ENCODE measurements at regions not wholly inside any gene's neighbourhood (a gene's known extent, or its start where the extent isn't known, plus 50 kb on each side); places are given as distances from the start of the nearest gene placed in this dataset.

GRCh38 chr1:222288053-222288452 lies 259.9 kb downstream of the HHIPL2 start:
- DNase-seq (ENCODE audit: low read depth), result no peak

DNA sequence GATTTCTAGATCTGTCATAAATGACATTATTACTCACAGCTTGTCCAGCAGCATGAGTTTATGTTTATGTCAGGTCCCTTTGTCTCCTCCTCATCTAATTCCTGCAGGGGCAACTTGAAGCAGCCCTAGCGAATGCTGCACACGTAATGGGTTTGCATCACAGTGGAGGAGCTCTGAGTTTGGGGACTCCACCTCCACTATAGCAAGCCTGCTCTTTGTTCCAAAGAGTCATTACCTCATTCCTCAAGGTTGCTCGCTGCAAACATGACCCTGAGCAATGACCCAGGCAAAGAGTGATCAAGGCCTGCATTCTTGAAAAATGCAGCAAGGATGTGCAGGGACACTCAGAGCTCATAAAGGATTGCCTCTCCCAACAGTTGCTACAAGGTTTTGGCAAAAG lies 261.9 kb downstream of the HHIPL2 start:
- DNase-seq (ENCODE audit: low read depth), result no peak

DNA sequence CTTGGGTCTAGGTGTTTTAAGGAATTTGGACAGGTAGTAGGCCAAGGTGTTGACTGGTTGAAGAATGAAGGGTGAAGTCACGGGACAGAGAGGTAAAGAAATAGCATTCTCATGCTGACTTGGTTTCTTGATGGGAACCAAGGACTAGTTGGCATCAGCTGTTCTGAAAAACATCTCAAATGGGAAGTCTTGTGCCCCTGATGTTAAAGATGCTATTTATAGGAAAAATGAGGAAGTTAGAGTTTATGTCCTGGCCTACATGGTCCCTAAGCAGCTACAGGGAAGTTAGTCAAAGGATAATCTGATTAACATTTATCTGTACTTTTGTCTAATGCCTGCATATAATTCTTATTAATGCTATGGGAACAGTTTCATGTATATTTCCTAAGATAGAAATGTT lies 262.4 kb downstream of the HHIPL2 start:
- no peak for DNase-seq (ENCODE audit: low read depth)

DNA sequence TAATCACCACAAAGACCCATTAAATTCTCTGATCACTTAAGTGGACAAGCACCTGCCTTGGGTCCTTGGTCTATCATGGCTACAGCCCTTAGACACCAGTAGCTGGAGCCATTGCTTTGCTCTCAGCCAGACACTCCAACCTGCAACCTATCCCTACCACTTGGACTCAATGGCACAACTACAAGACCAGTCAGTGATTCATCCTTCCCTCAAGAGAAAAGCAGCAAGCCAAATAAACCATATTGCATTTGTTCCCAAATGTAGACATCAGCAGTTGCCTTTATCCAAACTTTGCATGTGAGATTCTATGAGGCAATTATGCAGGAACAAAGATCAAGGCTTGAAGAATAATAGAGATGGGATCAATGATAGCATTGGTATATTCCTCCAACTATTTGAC lies 263.4 kb downstream of the HHIPL2 start:
- DNase-seq (ENCODE audit: low read depth), result no peak

- DNase-seq (ENCODE audit: low read depth), result no peak
These were observed 264.6 kb downstream of the HHIPL2 start for GRCh38 chr1:222283147-222283768.

GRCh38 chr1:222279591-222279990 lies 268.3 kb downstream of the HHIPL2 start:
- no peak for DNase-seq (ENCODE audit: low read depth)

GRCh38 chr1:222278501-222278900 lies 269.4 kb downstream of the HHIPL2 start:
- DNase-seq (ENCODE audit: low read depth), result no peak

DNA sequence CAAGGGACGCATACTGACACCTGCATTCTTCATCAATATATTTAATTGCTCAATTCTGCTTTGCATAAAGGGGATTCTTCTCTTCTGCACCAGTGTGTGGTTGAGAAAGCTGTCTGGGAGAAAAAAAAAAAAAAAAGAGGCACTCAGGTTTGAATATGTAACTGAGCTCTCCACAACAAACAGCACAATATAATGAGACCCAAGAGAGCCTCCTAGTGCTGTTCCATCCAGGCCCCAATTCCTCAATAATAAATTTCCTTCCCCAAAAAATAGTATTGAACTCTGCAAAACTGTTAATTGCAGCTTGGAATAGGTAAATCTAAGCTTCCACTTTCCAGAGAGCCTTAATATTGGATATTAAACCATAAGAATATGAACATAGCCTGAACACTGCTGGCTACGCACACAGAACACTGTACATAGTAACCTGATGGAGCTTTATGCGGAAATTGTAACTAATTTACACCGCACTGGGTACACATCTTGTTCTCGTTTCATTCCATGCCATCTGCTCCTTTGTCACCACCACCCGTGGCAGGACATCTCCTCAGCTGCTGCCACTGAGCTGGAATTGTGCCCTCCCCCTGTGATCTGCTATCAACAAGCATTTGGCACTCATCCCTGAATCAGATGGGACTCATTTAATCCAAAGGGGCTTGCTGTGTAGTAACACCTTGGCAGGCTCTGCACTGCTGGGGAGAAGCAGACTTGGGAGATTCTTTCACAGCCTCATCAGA lies 272.0 kb downstream of the HHIPL2 start:
- no peak for DNase-seq (ENCODE audit: low read depth)

- no peak for DNase-seq (ENCODE audit: low read depth)
These were observed 272.7 kb downstream of the HHIPL2 start for GRCh38 chr1:222275001-222275728.

- DNase-seq (ENCODE audit: low read depth), result no peak
These were observed 281.4 kb downstream of the HHIPL2 start for GRCh38 chr1:222266223-222267196.

DNA sequence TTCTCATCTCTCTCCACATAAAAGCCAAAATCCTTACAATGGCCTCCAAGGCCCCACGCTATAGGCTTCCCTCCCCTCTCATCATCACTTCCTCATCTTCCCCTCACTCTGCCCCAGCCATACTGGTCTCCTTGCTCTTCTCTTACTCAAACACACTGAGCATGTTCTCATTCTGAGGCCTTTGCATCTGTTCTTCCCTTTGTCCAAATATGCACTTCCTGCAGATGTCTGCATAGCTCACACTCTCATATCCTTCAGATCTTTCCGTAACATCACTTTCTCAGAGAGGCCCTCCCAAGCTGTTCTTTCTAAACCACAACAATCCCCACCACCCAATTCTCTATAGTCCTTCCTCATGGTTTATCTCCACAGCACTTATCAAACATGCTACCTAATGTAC lies 284.1 kb downstream of the HHIPL2 start:
- DNase-seq (ENCODE audit: low read depth), result no peak

GRCh38 chr1:222257027-222257426 lies 290.9 kb downstream of the HHIPL2 start:
- no peak for DNase-seq (ENCODE audit: low read depth)

DNA sequence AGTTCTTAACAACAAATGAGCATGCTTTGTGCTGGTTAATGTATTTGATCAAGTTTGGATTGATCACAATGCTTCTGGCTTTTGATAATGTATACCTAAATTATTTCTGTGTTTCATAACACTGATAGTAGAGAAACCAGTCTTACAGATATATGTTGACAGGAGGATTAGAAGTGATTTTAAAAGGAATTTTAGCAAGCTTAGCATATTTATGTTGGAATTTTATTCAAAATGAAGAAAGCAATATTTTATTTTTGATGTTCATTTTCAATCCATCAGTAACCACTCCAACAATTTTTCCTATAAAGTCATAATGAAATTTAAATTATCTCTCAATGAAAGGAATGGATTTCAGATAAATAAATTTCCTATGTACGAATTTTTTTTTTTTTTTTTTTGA lies 291.8 kb downstream of the HHIPL2 start:
- no peak for DNase-seq (ENCODE audit: low read depth)

- DNase-seq (ENCODE audit: low read depth), result no peak
These were observed 295.1 kb downstream of the HHIPL2 start for GRCh38 chr1:222252788-222253187.

DNA sequence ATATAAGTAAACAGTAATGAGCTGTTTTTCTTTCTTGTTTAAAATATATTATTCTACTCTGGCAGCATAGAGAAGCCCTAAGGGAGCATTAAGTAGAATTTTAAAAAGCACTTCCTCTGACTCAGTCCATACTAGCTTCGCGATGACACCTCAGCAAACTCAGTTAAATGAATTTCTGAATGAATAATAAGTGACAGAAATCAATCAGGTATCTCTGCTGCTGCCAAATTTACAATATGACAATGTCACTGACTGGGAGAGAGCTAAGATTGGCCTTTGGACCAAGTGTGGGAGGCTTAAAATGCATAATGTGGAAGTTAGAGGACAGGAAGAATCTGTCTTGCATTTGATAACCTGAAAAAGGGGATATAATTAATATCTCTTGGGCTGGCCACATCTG lies 296.1 kb downstream of the HHIPL2 start:
- DNase-seq (ENCODE audit: low read depth), result no peak

- DNase-seq (ENCODE audit: low read depth), result no peak
These were observed 297.5 kb downstream of the HHIPL2 start for GRCh38 chr1:222250376-222250775.

DNA sequence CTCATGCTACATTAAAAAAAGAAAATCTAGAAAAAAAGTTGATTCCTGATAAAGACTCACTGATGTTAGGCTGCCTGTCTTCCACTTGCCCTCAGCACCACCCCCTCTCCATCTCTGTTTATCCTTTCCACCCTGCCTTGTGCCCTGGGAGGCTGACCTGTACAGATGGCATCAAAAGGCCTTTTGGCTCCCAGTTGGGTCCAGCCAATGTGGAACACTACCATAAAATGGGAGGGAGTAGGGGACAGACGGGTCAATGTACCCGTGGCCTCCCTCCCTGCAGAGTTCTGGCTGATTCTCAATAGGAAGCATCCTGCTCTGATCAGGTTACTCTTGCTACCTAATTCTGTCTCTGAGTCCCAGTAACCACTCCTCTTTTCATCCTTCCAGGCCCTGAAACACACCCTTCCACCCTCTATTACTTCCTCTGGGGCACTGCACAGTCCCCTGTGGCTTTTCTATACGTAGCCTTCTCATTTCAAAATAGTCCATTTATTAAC lies 300.0 kb downstream of the HHIPL2 start:
- no peak for DNase-seq (ENCODE audit: low read depth)

- DNase-seq (ENCODE audit: low read depth), result no peak
These were observed 300.8 kb downstream of the HHIPL2 start for GRCh38 chr1:222247081-222247480.

- peak; percentile 1 for DNase-seq (ENCODE audit: low read depth)
These were observed 304.0 kb downstream of the HHIPL2 start for GRCh38 chr1:222243902-222244301.

DNA sequence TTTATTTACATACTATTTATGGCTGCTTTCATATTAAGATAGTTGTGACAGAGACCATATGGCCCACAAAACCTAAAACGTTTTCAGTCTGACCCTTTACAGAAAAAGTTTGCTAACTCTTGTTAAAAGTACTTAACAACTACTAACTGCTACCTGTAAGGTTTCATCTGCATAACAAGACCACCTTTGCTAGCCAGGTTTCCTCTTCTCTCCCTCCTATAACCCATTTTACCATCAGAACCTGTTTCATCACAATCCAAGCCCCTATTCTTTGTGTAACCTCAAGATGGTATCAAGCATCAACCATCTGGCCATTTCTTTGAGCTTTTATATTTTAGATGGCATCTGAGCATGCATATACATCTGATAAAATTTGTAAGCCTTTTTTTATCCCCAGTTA lies 305.4 kb downstream of the HHIPL2 start:
- no peak for DNase-seq (ENCODE audit: low read depth)

DNA sequence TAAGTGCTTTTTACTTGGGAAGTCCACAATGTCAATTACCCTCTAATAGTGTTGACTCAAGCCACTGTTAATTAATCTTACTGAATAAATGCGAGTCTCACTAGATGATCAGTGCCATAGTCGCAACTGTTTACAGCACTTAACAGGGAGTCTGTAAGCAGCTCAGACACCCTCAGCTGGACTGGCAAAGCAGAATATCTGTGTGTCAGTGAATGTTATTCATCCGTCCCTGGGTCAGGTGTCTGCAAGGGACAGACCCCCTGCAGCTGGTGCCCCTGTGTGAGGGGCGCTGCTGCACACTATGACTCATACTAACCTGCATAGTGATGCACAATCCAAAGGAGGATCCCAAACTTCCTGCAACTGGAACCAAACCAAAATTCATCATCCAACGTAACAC lies 306.5 kb downstream of the HHIPL2 start:
- no peak for DNase-seq (ENCODE audit: low read depth)

Data from stimulated activated CD4-positive, alpha-beta T cell treated with anti-CD3 and anti-CD28 coated beads, Interleukin-2, amount 100 ng/mL, for 4 hours (primary cell).